Activated CD8-positive, alpha-beta memory T cell treated with anti-CD3 and anti-CD28 coated beads for 48 hours (primary cell): ENCODE measurements at regions not wholly inside any gene's neighbourhood (a gene's known extent, or its start where the extent isn't known, plus 50 kb on each side); places are given as distances from the start of the nearest gene placed in this dataset.

Experiments used
- DNase-seq, 3 experiments: peaks; one replicate each; pipeline ENCODE4 v3.0.0-alpha.2; 2020; ENCODE audit warnings: low read depth in 2 of 3, low spot score in 2 of 3

DNA sequence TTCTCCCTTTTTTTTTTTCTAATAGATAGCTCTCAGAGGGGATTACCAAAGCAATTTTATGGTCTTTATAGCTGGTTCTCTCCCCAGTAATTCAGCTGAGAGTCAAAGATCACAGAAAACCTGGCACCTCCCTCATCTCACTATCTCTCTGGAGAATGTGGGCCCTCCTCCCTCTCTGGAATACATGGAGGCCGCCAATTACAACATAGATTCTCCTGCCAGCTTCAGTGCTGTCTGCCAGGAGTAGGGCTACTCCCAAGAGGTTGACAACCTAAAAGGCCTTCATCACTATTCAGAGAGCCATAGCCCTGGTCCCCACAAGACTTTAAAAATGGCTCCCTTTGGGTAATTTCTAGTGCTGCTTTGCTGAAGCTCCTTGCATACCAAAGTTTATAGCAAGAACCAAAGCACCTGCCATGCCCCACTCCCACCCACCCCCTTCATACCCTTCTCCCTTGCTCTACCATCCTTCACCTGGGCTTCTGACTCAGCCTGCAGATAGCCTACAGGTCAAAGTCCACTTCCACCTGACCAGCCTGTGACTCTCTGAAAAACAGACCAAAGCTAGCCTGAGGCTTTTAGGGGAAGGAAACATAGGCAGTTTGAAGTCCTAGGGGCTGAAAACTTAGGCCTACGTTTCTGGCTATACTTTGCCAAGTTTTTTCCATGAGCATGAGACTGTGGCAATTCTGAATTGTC lies 472.3 kb downstream of the TNS1 start:
- no peak for DNase-seq

DNA sequence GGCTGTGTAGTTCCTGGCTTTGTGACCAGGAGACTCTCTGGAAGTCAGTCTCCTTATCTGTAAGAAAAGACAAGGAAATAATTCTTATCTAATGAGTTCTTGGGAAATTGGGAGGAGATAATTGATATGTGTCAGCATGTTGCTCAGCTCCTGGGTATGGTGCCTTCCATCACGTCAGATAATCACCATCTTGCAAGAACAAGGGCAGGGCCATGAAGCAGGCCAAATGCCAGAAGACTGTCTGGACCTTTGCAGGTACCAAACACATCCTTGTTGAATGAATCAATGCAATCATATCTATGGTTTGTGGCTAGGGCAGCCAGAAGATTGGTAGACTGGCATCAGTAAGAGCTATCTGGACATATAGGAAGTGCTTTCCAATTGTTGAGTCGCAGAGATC lies 473.5 kb downstream of the TNS1 start:
- no peak for DNase-seq

DNA sequence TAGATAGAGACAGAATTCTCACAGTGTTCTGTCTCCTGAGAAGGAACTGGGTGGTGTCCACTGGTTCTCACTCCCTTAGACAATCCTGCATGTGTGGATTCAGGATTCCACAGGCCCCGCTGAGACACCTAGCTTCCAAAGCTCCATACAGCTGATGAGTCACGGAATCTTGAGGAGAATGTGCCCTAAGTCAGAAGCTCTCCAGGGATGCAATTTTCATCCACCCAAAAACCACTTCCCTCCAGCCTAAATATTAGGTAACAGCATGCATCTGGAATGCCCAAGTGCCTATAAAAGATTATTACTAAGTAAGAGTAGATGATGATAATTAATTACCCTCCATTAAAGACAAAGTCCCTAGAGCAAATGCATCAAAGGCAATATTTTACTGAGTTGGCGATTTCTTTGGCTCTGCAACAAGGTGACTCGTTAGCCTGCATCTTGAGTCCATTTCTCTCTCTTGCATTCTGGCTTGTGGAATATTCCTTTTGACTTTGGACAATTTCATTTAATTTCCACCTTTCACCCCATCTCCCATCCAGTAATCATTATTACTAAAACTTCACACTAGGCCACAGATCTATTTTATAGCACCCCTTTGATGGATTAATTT lies 475.1 kb downstream of the TNS1 start:
- no peak for DNase-seq

DNA sequence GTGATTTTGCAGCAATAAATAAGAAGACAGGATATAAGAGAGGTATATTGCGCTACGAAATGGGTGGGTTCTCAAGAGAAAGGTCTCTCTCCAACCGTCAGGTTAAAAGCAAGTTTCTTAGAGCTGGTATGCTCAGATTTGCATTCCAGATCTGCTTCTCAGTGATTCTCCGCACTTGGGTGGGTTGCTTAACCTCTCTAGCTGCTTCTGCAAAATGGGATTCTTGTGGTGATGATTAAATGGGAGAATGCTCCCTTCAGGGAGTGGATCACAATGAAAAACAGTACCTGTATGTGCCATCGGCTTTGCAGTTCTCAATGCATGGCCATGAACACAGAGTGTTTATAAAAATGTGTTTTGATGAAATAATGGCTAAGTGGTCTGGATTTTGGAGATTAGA lies 477.7 kb downstream of the TNS1 start:
- DNase-seq = no peak

DNA sequence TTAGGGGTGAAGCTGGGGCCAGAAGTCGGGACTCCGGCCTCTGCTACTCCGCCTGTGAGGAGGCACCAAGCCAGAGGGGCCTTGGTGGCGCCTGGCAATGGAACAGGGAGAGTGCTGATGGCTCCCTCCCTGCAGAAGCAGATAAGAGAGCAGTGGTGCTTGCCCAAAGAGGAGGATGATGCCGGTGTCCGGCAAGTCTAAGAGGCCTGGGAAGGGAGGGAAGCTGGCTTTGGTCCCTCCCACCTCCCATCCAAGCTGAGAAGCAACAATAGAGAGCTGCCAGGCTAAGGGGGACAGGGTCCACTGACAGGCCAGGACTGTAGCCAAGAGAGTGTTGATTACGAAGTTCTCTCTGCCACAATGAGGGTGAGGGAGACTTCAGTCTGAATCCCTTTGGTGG lies 479.5 kb downstream of the TNS1 start:
- DNase-seq = no peak

DNA sequence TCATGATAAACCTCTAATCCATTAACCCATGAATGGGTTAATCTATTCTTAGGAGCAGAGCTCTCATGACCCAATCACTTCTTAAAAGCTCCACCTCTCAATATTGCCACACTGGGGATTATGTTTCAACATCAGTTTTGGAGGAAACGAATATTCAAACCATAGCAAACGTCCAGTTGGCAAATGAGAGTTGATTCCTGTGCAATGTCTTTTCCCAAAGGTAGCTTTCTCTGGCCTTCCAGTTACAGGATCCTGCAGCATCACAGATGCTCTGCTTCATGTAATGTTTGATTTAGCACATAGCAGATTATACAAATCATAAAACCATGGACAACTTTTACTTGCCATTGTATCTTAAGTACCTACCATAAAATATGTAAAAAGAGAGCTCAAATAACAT lies 481.0 kb downstream of the TNS1 start:
- no peak for DNase-seq

DNA sequence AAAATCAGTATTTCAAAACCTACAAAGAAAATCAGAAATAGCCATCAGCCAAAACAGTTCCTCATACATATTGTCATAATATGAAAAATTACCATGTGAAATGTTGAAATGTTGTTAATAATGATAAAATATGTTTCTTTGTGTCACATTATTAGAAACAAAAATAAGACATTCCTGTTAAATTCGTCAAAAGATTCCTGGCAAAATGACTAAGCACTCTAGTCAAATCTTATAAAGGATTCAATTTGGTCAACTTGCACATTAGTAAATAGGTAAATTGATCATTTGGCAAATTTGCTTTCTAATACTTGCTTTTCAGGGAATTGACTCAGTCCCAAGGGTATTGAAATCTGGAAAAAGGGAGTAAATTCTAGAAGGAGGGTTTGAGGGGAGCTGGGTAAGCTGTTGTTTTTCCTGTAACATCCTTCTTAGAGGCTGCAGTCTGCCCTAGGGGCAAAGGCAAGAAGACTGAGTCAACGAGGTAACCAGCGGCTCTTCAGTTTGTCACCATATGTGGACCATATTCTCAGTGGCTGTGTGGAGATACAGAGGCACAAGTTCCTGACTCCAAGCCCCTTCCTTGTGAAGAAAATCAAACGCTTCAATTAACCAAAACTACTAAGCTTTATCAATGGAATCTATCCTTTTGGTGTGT lies 482.3 kb downstream of the TNS1 start:
- DNase-seq = no peak

DNA sequence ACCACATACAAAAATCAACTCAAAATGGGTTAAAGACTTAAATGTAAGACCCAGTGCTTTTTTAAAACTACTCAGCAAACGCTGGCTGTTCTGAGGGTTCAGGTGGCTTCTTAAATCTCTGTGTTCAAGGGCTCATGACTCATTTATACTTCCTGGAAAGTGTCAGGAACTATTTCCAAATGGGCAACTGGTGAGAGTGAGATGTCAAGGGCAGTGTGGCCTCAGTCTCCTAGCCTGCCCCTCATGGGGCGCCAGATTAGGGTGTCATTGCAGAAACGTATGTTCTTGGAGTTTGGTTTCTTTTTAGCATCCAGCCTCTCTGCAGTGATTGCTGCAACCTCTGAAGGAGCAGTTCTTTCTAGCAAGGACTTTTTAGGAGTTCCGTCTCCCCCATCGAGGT lies 485.4 kb downstream of the TNS1 start:
- DNase-seq = no peak

DNA sequence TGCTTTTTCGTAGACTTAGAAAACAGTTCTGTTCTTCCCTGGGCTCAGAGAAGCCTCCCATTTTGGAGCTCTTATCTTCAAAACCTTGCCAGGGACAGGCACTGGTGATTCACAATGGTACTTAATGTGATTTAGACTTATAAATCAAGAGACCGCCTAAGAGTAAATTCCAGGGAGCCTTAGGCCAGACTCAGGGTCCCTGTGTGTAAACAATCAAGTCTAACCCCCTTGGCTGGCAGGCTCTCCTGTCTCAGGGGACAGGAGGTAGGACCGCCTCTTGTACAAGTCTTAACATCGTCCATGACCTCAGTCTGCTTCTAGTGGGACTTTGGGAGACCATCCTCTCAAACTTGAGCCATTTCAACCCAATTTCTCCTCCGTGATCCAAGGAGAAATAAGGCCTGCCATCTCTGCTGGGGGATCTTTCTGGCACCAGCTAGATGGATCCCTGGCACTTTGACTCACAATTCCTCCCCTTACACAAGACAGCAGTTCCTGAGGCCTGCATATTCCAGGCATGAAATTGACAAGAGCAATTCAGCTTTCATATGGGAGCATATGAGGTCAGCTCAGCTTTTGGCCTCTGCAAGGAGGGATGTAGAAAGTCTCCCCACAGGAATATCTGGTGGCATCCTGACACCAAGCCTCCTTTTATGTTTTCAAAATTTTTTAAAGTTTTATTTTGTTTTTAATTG lies 487.0 kb downstream of the TNS1 start:
- no peak for DNase-seq

DNA sequence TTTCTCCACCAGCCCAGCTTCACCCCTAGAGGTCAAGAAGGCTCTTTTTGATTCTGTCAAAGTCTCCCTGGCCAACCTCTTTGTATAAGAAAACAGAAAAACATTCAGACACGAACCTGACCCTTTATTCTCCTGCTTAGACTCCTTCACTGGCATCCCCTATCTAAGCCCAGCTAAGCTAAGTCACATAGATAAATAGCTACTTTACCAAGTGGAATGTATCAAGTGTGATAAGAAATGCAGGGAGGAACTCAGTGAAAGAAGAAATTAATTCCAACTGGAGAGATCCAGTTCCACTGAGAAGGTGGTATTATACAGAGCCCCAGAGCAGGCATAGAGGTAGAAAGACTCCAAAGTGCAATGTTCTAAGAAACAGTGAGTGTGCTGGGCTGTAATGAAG lies 489.5 kb downstream of the TNS1 start:
- DNase-seq = no peak

DNA sequence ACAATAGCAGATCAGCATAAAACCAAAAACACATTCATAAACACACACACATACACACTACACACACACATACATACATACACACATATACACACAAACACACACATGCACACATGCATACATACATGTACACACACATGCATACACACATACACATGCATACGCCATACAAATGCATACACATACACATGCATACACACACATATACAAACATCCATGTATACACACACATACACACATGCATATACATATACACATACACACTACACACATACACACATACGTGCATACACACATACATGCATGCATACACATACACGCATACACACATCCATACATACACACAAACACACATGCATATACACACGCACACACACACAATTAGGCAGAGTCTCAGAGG lies 490.1 kb downstream of the TNS1 start:
- no peak for DNase-seq

DNA sequence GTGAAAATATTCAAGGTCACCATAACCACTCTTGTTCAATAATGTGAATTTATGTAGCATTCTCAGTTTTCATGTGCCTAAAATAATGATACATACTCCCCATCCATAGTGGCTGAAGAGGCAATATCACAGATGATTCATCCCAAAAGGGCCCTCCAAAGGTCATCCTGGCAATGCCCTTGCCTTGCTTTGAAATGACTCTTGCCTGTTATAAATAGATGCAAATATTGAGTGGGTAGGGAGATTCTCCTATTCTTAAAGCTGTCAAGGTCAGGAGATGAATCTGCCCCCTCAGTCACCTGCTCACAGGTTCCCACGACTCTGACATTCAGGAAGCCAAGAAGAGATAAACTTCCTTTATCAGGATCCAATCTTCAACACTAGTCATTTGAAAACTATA lies 490.5 kb downstream of the TNS1 start:
- DNase-seq = no peak

DNA sequence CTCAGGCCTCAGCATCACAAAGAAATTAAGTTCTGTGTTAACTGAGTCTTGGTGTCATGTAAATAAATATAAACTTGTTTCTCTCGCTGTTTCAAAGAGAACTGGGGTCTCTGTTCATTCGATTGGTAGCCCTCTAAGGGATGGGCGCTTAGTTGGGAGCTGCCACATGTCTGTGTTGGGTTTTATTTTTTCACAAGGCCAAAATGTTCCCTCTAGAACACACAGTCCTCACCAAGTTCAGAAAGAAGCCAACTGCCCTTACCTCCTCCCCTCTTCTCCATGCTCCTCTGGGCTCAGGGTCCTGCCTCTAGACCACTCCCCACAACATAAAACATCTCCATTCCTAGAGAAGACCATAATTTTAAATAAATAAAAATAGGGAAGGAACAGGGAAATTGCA lies 490.9 kb downstream of the TNS1 start:
- no peak for DNase-seq

DNA sequence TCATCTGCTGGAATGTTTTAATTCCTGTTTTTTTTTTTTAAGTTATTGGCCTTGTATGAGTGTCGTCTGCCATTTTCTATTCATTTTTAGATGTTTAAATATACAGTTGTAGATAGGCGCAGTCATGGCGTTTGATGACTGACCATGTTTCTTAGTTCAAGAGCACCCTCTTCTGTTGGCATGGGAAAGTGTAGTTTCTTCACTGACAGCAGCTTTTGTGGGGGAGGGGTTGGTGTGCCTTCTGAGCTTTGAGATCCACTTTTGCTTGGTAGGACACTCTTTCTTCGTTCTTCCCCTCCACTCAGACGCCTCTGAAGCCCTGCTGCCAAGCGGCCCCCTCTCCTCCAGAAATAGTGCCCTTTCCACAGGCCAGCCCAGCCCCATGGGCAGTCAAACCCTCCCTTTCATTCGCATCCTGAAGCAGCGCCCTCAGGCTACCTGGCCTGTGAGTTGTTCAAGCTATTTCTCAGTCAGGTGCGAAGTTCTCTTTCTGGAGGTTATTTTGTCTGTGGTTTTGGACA lies 492.0 kb downstream of the TNS1 start:
- DNase-seq = peak in 1 of 3 experiments; percentile 4

DNA sequence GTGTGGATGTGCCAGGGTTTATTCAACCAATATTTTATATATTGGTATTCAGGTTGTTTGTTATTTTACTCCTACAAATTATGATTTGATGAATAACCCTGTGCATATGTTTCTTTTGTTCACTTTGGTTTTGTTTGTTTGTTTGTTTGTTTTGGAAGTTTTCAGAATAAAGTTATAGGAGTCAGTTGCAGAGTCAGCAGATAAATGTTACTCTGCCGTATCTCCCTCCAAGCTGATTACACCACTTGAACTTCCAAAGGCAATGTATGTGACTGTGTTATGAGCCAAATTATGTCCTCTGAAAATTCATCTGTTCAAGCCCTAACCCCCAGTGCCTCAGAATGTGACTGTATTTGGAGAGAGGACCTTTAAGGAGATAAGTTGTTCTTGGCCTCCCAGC lies 497.5 kb downstream of the TNS1 start:
- no peak for DNase-seq

DNA sequence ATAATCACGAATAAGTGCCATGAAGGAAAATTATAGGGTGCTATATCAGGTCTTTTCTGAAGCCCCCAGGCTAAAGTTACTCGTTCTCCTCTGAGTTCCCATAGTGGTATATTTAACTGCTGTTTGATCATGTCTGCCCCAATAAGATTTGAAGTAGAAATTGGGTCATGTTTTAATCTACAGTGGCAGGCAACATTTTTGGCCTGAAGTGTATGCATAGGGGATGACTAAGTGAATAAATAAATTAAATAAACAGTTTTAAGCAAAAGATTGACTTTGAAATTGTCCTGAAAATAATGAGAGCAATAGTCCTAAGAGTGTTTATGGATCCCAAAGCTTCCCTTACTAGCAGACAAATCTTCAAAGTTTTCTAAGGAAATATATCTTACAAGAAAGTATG lies 500.9 kb downstream of the TNS1 start:
- no peak for DNase-seq

DNA sequence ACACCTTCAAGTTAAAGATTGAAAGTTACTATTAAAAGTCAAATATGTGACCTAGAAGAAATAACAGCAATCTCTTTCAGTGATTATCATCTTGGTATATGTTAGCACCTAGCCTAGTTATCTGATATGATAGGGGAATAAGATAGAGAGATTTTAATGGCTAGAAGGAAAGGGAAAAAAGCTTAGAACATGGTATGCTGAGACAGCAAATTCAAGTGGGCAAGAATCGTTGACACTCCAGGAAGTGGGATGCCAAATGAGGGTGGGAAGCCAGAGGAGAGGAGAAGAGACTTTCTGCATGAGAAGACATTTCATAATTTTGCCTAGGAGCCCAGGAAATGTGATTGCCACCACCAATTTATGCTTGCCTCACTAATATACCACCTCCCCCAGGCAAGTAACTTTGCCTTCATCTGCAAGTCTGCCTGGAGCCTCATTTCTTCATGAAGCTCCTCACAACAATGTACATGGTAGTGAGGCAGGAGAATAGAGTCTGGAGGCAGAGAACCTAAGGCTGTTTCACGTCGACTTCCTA lies 504.9 kb downstream of the TNS1 start:
- no peak for DNase-seq

DNA sequence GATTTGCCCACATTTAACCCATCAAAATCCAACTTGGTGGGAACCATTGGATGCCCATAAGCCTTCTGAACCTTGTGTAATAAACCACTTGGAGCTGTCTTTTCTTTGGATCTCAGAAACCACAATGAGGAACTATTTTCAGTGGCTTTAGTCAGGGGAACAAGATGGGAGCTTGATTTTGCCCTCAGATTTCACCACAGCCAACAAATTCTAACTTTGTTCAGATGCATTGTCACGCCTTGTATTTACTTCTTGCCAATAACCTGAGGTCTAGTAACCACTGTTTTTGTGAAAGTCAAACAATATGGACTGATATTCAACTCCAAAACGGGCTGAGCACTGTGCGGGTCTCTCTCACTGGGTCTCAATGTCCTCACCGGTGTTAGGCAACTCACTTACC lies 508.2 kb downstream of the TNS1 start:
- no peak for DNase-seq

DNA sequence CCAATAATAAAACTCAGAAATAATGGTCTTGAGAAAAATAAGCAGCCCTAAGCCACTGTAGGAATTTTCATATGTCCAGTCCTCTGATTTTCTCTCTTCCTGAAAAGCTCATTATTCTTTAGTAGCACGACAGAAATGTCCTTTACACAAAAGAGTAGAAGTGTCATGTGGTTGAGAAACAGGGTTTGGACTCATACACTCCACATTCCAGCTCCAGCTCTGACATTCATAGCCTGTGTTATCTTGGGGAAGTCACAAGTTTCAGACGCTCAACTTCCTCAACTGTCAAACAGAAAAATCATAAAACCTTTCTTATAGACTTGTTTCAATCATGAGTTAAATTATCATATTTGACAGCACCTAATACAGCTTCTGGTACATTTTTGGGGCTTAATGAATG lies 511.5 kb downstream of the TNS1 start:
- no peak for DNase-seq

DNA sequence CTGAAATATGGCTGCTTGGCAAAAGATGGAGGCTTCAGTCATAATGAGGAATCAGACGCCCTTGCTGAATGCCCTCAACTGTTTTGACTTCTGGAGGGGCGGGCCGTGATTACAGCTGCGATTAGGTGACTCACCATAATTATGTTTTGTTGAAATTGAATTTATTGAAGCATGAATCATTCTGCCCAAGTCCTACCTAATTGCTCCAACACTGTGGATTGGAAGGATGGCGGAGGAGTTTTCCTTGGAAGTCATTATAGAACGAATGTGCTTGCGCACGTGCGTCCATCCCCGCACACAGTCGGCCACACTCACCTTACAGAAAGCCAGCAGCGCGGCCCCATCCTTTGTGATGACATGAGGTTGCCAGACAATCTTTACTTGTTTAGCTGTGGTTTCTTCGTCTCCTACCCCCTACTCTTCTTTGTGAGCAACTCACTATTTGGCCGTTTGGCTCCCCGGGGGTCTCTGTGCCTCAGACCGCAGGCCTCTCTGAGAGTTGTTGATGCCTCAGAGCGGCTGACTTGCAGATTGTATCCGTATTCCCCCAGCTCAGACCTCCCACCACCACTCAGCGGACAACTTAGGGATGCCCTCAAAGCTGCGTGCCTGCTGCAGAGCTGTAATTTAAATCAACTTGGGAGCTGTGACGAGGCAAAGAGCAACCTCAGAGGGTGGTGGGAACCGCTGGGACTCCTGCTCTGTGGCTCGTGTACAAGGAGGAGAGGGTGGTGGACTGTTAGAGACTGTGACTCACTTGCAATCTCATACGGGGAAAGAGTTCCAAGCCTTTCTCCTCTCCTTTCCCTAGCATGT lies 513.4 kb downstream of the TNS1 start:
- no peak for DNase-seq

DNA sequence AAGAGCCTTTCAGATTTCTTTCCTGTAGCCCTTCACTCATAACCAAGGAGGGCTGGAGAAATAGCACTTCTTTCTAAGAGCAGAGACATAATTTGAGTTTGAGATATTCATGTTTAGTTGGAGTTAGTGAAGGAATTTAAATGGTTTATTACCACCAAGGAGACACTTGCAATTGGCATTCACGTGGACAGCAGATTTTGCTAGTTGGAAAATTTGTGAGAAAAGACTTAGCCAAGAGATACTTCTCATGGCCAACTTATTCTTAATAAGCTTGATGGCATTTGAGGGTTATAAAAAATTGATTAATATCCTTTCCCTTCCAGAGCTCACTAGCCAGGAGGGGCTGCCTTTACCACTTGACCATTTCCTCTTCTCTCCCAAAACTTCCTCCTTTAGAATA lies 518.7 kb downstream of the TNS1 start:
- no peak for DNase-seq
